HG02798 (cell line): ENCODE measurements at regions not wholly inside any gene's neighbourhood (a gene's known extent, or its start where the extent isn't known, plus 50 kb on each side); places are given as distances from the start of the nearest gene placed in this dataset.

ENCODE experiments used
- ATAC-seq: cut with Tn5 transposase; IDR thresholded peaks from one replicate; pipeline ENCODE4 v1.9.1; 2021; ENCODE audit warnings: mild to moderate bottlenecking; ENCODE audit not compliant: unreplicated experiment, poor library complexity

DNA sequence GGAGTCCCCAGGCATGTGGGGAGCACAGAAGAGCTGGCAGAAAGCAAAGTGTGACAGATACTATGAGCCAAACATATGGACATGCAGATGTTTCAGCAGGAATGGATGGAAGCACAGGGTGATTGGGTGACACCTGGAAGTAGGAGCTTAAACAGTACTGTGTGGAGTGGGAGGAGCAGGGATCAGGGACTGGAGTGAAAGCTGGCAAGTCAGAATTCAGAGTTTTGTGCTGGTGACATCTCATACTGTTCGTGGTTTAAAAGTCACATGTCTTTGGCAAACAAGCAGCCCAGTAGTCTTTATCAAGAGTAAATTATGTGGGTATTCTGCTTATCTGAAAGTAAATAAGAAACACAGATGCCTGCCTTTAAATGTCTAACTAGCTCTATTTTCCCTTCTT is 408.2 kb downstream of the COG6 start:
- no peak for ATAC-seq

DNA sequence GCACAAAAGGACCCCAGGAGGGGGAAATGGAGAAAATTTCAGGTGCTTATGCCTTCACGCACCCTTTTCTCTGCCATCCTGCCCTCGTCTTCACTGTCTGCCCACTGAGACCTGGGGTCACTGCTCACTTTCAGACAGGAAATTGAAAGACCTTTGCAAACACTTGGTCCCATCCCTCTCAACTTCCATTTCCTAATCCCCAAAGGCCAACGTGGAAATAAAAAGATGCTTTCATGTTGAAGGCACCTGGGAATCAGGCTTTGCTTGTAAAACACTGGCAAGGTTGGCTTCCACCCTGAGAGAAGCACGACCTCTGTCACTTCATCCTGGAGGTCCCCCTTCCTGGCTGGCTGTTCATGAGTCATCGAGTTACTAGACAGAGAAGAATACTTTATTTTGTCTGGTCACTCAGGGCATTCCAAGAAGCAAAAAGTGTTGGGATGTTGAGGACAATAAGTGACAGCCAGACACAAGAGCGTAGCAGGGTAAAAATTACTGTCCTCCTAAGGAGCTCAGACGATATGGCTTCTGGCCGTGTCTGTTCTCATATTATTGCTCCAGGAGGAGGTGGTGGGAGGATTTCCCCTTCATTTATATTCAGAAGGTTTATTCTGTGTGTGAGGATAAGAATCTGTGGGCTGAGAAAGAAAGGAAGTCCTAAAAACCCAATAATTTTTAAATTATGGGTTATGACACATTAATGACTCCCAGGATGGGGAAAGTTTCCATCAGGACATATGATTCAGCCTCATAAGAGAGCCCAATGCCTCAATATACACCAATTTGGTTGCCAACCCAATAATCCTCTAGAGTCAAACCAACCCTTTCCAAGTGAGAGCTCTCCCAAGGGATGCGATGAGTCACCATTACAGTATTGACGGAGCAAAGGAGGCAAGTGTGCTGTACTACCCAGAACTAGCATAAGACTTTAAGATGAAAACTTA is 409.0 kb downstream of the COG6 start:
- ATAC-seq: no peak

DNA sequence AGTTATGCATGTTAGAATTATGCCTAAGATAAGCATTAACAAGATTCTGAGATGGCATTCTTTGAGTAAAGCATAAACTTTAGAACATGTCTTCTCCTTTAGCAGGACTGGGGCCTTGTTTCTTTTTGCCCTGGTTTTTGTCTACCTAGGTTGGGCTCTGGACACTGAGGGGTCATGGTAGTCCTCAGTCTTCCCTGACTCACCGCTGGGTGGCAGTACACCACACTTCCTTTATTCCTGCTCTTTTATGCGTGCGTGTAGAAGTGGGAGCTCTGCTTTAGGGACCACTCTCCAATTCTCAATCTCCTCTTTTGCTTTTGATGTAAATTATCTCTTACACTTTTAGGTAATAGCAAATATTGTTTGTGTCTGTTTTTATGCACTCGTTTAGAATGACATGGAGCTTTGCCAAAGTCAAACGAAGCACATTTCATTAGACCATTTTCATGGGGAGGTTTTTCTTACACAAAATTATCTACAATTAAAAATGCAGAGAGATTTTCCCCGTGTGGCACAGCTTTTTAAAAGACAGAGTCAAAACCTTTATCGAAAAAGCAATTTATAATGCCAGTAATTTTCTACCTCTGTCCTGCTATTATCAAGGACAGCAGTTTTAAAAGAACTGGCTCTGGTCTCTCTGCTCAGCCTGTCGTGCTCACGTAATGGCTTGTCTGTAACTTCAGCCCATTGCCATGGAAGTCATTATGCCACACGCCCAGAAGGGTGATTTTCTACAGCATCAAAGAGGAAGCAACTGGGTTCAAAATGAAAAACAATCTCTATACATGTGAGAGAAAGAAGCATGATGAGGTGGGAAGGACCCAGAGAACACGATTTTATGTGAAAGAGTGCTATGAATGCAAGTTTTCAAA is 413.9 kb downstream of the COG6 start:
- peak; percentile 66 for ATAC-seq

DNA sequence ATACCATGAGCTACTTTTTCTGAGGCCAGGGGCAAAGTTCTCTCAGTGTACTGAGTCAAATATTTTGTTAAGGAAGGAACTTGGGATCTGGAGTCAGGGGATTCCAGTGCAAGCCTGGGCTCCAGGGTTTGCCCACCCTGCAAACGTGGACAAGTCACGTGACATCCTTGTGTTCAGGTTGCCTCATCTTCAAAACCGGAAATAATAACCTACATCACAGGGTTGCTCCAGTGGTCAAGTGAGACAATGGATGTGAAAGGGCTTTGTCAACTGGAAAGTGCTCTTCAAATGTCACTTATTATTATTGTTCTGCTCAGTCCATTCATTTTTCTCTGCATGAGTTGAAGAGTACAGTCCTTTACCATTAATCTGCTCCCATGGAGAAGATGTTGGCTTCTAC is 414.9 kb downstream of the COG6 start:
- ATAC-seq: no peak

- no peak for ATAC-seq
Observed at GRCh38 chr13:40072663-40073120, 417.2 kb downstream of the COG6 start.

- no peak for ATAC-seq
Observed at GRCh38 chr13:40074338-40074737, 418.9 kb downstream of the COG6 start.

- no peak for ATAC-seq
Observed at GRCh38 chr13:40075281-40075680, 419.8 kb downstream of the COG6 start.

DNA sequence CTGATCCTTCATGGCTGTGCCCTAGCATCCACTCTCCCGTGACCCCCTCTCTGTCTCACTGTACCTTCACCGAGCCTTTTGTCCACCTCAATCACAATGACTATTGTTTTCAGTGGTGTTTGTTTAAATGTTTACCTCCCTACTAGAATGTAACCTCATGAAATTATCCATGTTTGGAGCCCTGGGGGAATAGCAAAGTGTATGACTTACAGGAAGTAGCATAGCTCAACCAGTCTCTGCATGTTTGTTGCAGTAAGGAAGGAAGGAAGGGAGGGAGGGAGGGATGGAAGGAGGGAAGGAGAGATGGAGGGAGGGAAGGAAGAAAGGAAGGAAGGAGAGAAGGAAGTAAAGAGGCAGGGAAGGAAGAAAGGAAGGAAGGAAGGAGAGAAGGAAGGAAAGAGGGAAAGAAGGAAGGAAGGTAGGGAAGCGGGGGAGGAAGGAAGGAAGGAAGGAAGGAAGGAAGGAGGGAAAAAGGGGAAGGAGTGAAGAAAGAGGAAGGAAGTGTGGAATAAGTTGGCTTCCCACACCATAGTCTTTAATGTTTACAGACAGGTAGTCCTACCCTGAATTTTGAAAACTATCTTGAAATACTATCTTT is 421.4 kb downstream of the COG6 start:
- ATAC-seq: no peak

DNA sequence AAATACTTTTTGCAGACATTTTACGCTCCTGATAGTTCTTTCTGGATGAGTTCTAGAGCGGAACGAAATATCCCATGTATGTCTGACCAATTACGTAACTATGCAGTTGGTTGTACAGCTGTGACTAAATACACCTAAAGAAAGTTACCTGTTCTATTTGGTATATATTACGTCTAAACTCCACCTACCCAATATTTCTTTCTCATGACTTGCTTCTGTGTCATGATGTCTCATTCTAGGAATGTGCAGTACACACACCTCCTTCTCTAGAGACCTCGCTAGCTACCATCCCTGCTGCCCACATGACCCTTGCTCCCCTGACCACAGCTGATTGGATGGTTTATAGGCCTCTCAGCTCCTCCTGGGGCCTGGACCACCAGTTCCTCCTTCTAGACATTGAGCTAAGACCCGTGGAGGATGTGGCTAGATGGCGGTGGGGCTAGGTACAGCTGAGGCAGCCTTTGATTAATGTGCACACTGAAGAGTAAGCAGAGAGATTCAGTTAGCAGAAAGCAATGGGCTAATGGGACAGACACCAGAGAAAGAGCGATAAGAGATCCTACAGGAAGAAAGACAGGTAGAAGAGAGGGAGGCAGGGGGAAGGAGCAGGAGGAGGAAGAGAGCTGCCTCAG is 422.1 kb downstream of the COG6 start:
- ATAC-seq: no peak

DNA sequence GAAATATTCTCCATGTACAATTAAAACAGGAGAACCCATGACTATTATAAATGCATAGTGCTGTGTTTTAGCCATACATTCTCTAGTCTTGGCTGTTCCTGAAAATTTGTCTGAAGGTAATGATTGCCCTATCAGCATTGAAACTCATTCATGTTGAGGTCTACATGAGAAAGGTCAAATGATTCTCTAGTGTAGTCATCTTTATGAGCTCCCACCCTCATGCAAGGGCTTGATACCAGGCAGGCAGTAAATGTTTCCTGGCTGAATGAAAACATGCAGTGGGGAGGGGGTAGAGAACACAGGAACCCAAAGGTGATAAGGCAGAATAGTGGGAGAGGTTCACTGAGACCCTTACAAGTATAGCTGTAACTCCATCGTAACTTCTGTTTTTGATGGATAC is 424.3 kb downstream of the COG6 start:
- no peak for ATAC-seq

DNA sequence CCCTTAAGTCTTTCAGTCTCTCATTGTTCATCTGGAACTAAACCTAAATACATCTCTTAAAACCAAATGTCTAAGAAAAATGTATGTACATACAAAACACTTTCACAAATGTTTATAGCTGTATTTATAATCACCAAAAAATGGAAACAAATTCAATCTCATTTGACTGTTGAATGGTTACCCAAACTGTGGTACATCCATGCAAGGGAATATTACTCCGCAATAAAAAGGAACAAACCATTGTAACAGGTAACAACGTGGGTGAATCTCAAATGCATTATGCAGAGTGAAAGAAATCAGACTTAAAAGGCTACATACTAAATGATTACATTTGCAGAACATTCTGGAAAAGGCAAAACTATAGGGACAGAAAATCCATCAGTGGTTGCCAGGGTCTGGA is 425.2 kb downstream of the COG6 start:
- no peak for ATAC-seq

DNA sequence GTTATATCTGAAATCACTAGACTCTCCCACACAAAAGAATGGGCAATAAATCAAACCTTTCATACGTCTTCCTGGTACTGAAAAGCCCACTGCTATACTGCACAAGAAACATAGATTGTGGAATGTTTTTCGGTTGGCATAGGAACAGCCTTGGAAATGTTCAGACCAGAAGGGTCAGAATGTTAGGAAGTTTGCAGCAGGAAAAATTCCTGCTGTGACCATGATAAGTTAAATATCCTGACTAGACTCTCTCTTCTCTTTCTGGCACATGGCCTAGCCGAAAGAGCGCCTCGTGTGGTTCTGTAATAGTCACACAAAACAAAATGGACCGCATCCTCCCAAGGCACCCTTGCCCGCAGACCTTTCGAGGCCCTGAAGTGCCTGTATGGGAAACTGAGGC is 427.2 kb downstream of the COG6 start:
- ATAC-seq: no peak

- ATAC-seq: no peak
Observed at GRCh38 chr13:40083841-40084240, 428.4 kb downstream of the COG6 start.

- no peak for ATAC-seq
Observed at GRCh38 chr13:40084934-40085333, 429.5 kb downstream of the COG6 start.

DNA sequence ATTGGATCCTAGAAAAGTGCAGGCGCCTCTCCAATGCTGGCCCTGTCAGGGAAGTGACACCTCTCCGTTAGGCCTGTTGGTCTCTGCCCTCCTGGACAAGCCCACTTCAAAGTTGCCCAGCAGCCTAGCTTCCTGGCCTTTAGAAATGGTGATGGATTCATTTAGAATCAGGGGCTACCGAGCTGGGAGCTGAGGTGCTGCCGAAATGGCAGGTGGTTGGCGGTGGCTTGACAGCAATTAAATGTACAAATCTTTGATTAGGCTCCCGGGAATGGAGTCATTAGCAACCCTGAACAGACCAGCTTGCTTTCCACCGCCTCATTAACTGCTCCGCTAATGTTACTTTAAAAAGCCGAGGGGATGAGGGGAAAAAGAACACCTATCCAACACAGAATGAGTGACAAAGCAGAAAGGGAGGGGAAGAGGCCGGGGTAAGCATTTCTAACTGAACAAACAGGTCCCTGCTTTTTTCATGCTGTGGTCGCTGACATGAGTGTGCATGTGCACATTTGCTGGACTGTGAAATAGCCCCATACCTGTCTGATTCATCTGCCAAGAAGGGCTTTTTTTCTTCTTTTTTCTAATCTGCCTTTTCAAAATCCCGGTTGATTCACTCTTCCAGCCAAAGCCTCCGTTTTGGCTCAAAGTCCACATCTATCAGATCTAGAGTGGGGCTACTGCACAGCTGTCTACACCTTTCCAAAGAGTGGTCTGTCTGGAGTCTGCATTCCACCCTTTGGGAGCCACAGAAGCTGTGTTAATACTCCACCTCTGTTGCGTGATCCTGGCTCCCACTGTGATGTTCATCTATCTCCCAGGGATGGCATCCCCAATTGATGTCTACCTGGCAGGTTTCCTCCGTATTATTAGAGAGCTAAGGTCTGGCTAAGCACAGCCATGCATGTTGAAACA is 431.9 kb downstream of the COG6 start:
- ATAC-seq: no peak

- no peak for ATAC-seq
Observed at GRCh38 chr13:40094056-40094455, 438.6 kb downstream of the COG6 start.

GRCh38 chr13:40095695-40096356 is 440.4 kb downstream of the COG6 start:
- ATAC-seq: no peak

- no peak for ATAC-seq
Observed at GRCh38 chr13:40096357-40096901, 441.0 kb downstream of the COG6 start.

- no peak for ATAC-seq
Observed at GRCh38 chr13:40098246-40098645, 442.8 kb downstream of the COG6 start.
